NCI-H510A (cell line): ENCODE measurements at regions not wholly inside any gene's neighbourhood (a gene's known extent, or its start where the extent isn't known, plus 50 kb on each side); places are given as distances from the start of the nearest gene placed in this dataset.

Experiments
- DNase-seq: peaks from one replicate; lab custom pipeline; 2025; lab: John Stamatoyannopoulos, UW

GRCh38 chr4:181684310-181684709 is 558.9 kb upstream of the TENM3 start:
- DNase-seq, result no peak

- no peak for DNase-seq
These were observed 557.7 kb upstream of the TENM3 start for GRCh38 chr4:181685461-181685860.

- no peak for DNase-seq
These were observed 557.3 kb upstream of the TENM3 start for GRCh38 chr4:181685911-181686310.

- DNase-seq, result no peak
These were observed 556.1 kb upstream of the TENM3 start for GRCh38 chr4:181687116-181687515.

GRCh38 chr4:181688432-181688831 is 554.8 kb upstream of the TENM3 start:
- DNase-seq, result no peak

- DNase-seq, result no peak
These were observed 554.3 kb upstream of the TENM3 start for GRCh38 chr4:181688872-181689271.

GRCh38 chr4:181690498-181690897 is 552.7 kb upstream of the TENM3 start:
- DNase-seq, result no peak

- DNase-seq, result no peak
These were observed 550.2 kb upstream of the TENM3 start for GRCh38 chr4:181692965-181693364.

GRCh38 chr4:181693517-181693916 is 549.7 kb upstream of the TENM3 start:
- DNase-seq, result no peak

GRCh38 chr4:181698221-181698620 is 545.0 kb upstream of the TENM3 start:
- no peak for DNase-seq

GRCh38 chr4:181701214-181701613 is 542.0 kb upstream of the TENM3 start:
- DNase-seq, result no peak

- no peak for DNase-seq
These were observed 541.3 kb upstream of the TENM3 start for GRCh38 chr4:181701894-181702293.

GRCh38 chr4:181702864-181703495 is 540.2 kb upstream of the TENM3 start:
- DNase-seq, result no peak

GRCh38 chr4:181710143-181710542 is 533.1 kb upstream of the TENM3 start:
- DNase-seq, result no peak

GRCh38 chr4:181711387-181711786 is 531.8 kb upstream of the TENM3 start:
- no peak for DNase-seq

GRCh38 chr4:181728305-181728966 is 514.8 kb upstream of the TENM3 start:
- DNase-seq, result no peak

- DNase-seq, result no peak
These were observed 511.3 kb upstream of the TENM3 start for GRCh38 chr4:181731900-181732299.

- no peak for DNase-seq
These were observed 505.5 kb upstream of the TENM3 start for GRCh38 chr4:181737744-181738143.

- no peak for DNase-seq
These were observed 504.2 kb upstream of the TENM3 start for GRCh38 chr4:181739031-181739430.

- DNase-seq, result no peak
These were observed 501.7 kb upstream of the TENM3 start for GRCh38 chr4:181741513-181741912.

GRCh38 chr4:181745933-181746625 is 497.1 kb upstream of the TENM3 start:
- no peak for DNase-seq

- DNase-seq, result no peak
These were observed 494.6 kb upstream of the TENM3 start for GRCh38 chr4:181748581-181748980.

GRCh38 chr4:181752516-181752915 is 490.7 kb upstream of the TENM3 start:
- DNase-seq, result no peak
